ENCODE measurements at regions not wholly inside any gene's neighbourhood (a gene's known extent, or its start where the extent isn't known, plus 50 kb on each side); places are given as distances from the start of the nearest gene placed in this dataset.

DNA sequence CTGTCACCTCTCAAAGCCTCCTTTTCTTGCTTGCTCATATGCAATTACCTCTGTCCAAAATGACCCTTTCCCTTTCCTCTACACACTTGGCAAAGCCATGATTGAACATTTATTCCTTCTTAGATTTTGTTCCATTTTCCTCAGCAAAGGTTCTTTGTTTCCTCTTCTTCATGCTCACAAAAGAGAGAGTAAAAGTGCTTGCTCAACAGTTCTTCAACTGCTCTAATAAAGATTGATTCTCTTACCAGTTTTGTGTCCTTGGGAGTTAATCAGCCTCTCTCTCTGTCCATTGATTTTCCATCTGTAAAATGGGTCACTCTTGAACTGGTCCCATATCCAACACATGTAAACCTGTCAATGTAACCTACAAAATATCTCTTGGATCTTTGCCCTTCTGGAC, 186.4 kb downstream of the WNT5A start:
- ChIA-PET CTCF (no interaction called here), POLR2A (no interaction called here)
- no peaks in the 10 kb centered on the region for H3K27me3 ChIP-seq (ENCODE audit: control insufficient read depth, insufficient read depth, low read length)
- H3K4me3 ChIP-seq (ENCODE audit: low read depth, low read length) = no peak overlapping the region
- no peaks in the 10 kb centered on the region for H3K36me3 ChIP-seq (ENCODE audit: control insufficient read depth, insufficient read depth, low read length)
- no peak for DNase-seq (ENCODE audit: low read depth)
- TF ChIP-seq CTCF (IDR thresholded peaks at IDR 0.05; ENCODE audit: insufficient read depth, low read depth, low read length) = no peak

GRCh38 chr3:55297706-55298105, 189.4 kb downstream of the WNT5A start:
- ChIA-PET CTCF (interaction anchor here (1.6 kb wide), 1 partner anchor 19 kb away, joined by 4 read pairs; no protein-coding TSS in a partner anchor), POLR2A (interaction anchor here (0.6 kb wide), 2 partner anchors 12 to 500 kb away, joined by 3 to 4 read pairs; no protein-coding TSS in a partner anchor)
- H3K4me3 ChIP-seq (ENCODE audit: low read depth, low read length) = no peak overlapping the region
- DNase-seq (ENCODE audit: low read depth) = no peak
- H3K27me3 ChIP-seq (ENCODE audit: control insufficient read depth, insufficient read depth, low read length) = no peaks in the 10 kb centered on the region
- no peak for TF ChIP-seq CTCF (IDR thresholded peaks at IDR 0.05; ENCODE audit: insufficient read depth, low read depth, low read length)
- no peaks in the 10 kb centered on the region for H3K36me3 ChIP-seq (ENCODE audit: control insufficient read depth, insufficient read depth, low read length)

- no peak for DNase-seq (ENCODE audit: low read depth)
- Histone ChIP-seq H3K4me3 (ENCODE audit: low read depth, low read length) (no peak overlapping the region), H3K36me3 (ENCODE audit: control insufficient read depth, insufficient read depth, low read length) (no peaks in the 10 kb centered on the region), H3K27me3 (ENCODE audit: control insufficient read depth, insufficient read depth, low read length) (no peaks in the 10 kb centered on the region)
- ChIA-PET CTCF (interaction anchor here (1.6 kb wide), 1 partner anchor 19 kb away, joined by 4 read pairs; no protein-coding TSS in a partner anchor), POLR2A (interaction anchor here (0.6 kb wide), 2 partner anchors 12 to 499 kb away, joined by 3 to 4 read pairs; no protein-coding TSS in a partner anchor)
- no peak for TF ChIP-seq CTCF (IDR thresholded peaks at IDR 0.05; ENCODE audit: insufficient read depth, low read depth, low read length)
Observed at GRCh38 chr3:55297245-55297644, 189.9 kb downstream of the WNT5A start.

DNA sequence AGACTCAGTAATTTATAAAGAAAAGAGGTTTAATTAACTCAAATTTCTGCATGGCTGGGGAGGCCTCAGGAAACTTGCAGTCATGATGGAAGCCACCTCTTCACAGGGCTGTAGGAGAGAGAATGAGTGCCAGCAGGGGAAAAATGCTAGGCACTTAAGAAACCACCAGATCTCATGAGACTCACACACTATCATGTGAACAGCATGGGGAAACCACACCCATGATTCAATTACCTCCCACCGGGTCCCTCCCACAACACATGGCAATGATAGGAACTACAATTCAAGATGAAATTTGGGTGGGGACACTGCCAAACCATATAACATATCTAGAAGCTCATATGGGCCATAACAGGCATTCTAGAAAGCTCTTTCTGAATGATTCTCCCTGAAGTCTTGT, 190.3 kb downstream of the WNT5A start:
- H3K4me3 ChIP-seq (ENCODE audit: low read depth, low read length) = no peak overlapping the region
- CTCF ChIA-PET = no interaction called here
- no peaks in the 10 kb centered on the region for H3K27me3 ChIP-seq (ENCODE audit: control insufficient read depth, insufficient read depth, low read length)
- no peaks in the 10 kb centered on the region for H3K36me3 ChIP-seq (ENCODE audit: control insufficient read depth, insufficient read depth, low read length)
- no peak for DNase-seq (ENCODE audit: low read depth)
- POLR2A ChIA-PET = interaction anchor here (0.6 kb wide), 2 partner anchors 13 to 499 kb away, joined by 3 to 4 read pairs; no protein-coding TSS in a partner anchor
- TF ChIP-seq CTCF (IDR thresholded peaks at IDR 0.05; ENCODE audit: insufficient read depth, low read depth, low read length) = no peak

- no peaks in the 10 kb centered on the region for H3K27me3 ChIP-seq (ENCODE audit: control insufficient read depth, insufficient read depth, low read length)
- no peak for TF ChIP-seq CTCF (IDR thresholded peaks at IDR 0.05; ENCODE audit: insufficient read depth, low read depth, low read length)
- ChIA-PET CTCF (no interaction called here), POLR2A (no interaction called here)
- DNase-seq (ENCODE audit: low read depth) = peak; percentile 26
- H3K36me3 ChIP-seq (ENCODE audit: control insufficient read depth, insufficient read depth, low read length) = no peaks in the 10 kb centered on the region
- H3K4me3 ChIP-seq (ENCODE audit: low read depth, low read length) = no peak overlapping the region
Observed at GRCh38 chr3:55296030-55296429, 191.1 kb downstream of the WNT5A start.

Data from BJ (cell line).